Esophagus squamous epithelium (tissue), 4 donors: ENCODE measurements at regions not wholly inside any gene's neighbourhood (a gene's known extent, or its start where the extent isn't known, plus 50 kb on each side); places are given as distances from the start of the nearest gene placed in this dataset.

Experiments
- CTCF ChIP-seq, 6 experiments: fragments of 450-650 bp in 4 of 6; fragments of 200-600 bp in 2 of 6; sonication (generic) in 2 of 6; IDR thresholded peaks; one replicate each; pipeline ENCODE4 v1.5.1; 2016 to 2019; ENCODE audit warnings: antibody characterized with exemption in 6 of 6, mild to moderate bottlenecking in 4 of 6, moderate library complexity in 4 of 6
- POLR2A ChIP-seq, 4 donors: fragments of 450-650 bp; IDR thresholded peaks; one replicate each; pipeline ENCODE4 v1.6.1; 2017; ENCODE audit warnings: antibody characterized with exemption in 4 of 4, mild to moderate bottlenecking in 4 of 4, moderate library complexity in 3 of 4

GRCh38 chr1:98555814-98556213 lies 105.7 kb upstream of the SNX7 start:
- TF ChIP-seq CTCF (IDR thresholded peaks at IDR 0.05) (no peak), POLR2A (IDR thresholded peaks at IDR 0.05) (no peak)
